SK-N-SH (cell line): ENCODE measurements at regions not wholly inside any gene's neighbourhood (a gene's known extent, or its start where the extent isn't known, plus 50 kb on each side); places are given as distances from the start of the nearest gene placed in this dataset.

Experiments
- CTCF ChIA-PET: fragments of 300-600, 350-600 bp; formaldehyde crosslinking; extraction: SDS; loops from one replicate; lab custom pipeline; 2021; lab: Yijun Ruan, JAX
- POLR2A ChIA-PET: fragments of 350-600 bp; sonication (Branson Sonifier 250); formaldehyde crosslinking; extraction: SDS; loops from one replicate; lab custom pipeline; 2020; ENCODE audit warnings: antibody characterized with exemption, inconsistent platforms; lab: Yijun Ruan, JAX
- DNase-seq: peaks from one replicate; pipeline ENCODE4 v3.0.0; 2012
- H2AFZ ChIP-seq: fragments of 200-600 bp; sonication (generic); 2 replicates; pipeline ENCODE4 v1.8.1; 2016; ENCODE audit warnings: antibody characterized with exemption, mild to moderate bottlenecking, low read depth
- H3F3A ChIP-seq: fragments of 200-600 bp; sonication (generic); replicated peaks from 2 replicates; pipeline ENCODE3; 2016; ENCODE audit warnings: antibody characterized with exemption, mild to moderate bottlenecking; ENCODE audit not compliant: insufficient read depth
- H3K27ac ChIP-seq, 2 experiments: fragments of 200-500 bp in 1 of 2; fragments of 200-600 bp in 1 of 2; sonication (Bioruptor generic) in 1 of 2; sonication (generic), shearing (Covaris generic) in 1 of 2; 2 replicates each; pipeline versions ENCODE4 v1.5.1 to v1.6.1; 2014 to 2016; ENCODE audit warnings: low read depth in 2 of 2, inconsistent platforms in 1 of 2, low read length in 1 of 2, mild to moderate bottlenecking in 1 of 2, mixed read lengths in 1 of 2
- H3K27me3 ChIP-seq: fragments of 200-600 bp; sonication (generic), shearing (Covaris generic); 2 replicates; pipeline ENCODE4 v1.6.1; 2016; ENCODE audit warnings: mixed run types; ENCODE audit not compliant: insufficient read depth
- H3K36me3 ChIP-seq, 2 experiments: fragments of 200-500 bp in 1 of 2; fragments of 200-600 bp in 1 of 2; sonication (Bioruptor generic) in 1 of 2; sonication (generic) in 1 of 2; replicated peaks in 1 of 2; 2 replicates each; pipeline versions ENCODE3 to v1.5.1; 2014 to 2016; ENCODE audit warnings: low read length in 1 of 2, mild to moderate bottlenecking in 1 of 2; ENCODE audit not compliant: insufficient read depth in 2 of 2, control insufficient read depth in 1 of 2
- H3K4me1 ChIP-seq, 2 experiments: fragments of 200-500 bp in 1 of 2; fragments of 200-600 bp in 1 of 2; sonication (Bioruptor generic) in 1 of 2; sonication (generic), shearing (Covaris generic) in 1 of 2; 2 replicates each; pipeline versions ENCODE4 v1.5.1 to v1.6.1; 2014 to 2016; ENCODE audit warnings: low read depth in 1 of 2, low read length in 1 of 2, mixed run types in 1 of 2; ENCODE audit not compliant: insufficient read depth in 2 of 2, control insufficient read depth in 1 of 2
- H3K4me2 ChIP-seq: fragments of 200-600 bp; sonication (generic), shearing (Covaris generic); 2 replicates; pipeline ENCODE4 v1.6.1; 2017; ENCODE audit warnings: mixed run types
- H3K4me3 ChIP-seq, 2 experiments: fragments of 200-500 bp in 1 of 2; fragments of 200-600 bp in 1 of 2; sonication (Bioruptor generic) in 1 of 2; sonication (generic), shearing (Covaris generic) in 1 of 2; 2 replicates each; pipeline versions ENCODE4 v1.5.1 to v1.8.1; 2014 to 2016; ENCODE audit warnings: low read depth in 2 of 2, inconsistent platforms in 1 of 2, low read length in 1 of 2, mild to moderate bottlenecking in 1 of 2, mixed read lengths in 1 of 2, moderate library complexity in 1 of 2
- H3K79me2 ChIP-seq: fragments of 200-600 bp; sonication (generic); 2 replicates; pipeline ENCODE4 v1.8.1; 2017; ENCODE audit warnings: mild to moderate bottlenecking; ENCODE audit not compliant: insufficient read depth
- H3K9ac ChIP-seq: fragments of 200-600 bp; sonication (generic); 2 replicates; pipeline ENCODE4 v1.6.1; 2017; ENCODE audit warnings: mixed run types
- H3K9me2 ChIP-seq: fragments of 200-600 bp; sonication (generic); 2 replicates; pipeline ENCODE4 v1.6.1; 2017; ENCODE audit warnings: mixed run types
- H3K9me3 ChIP-seq: fragments of 200-600 bp; sonication (generic); 2 replicates; pipeline ENCODE4 v1.6.1; 2017; ENCODE audit warnings: mixed run types, mild to moderate bottlenecking, moderate library complexity
- H4K20me1 ChIP-seq: fragments of 200-600 bp; sonication (generic); 2 replicates; pipeline ENCODE4 v1.6.1; 2017; ENCODE audit warnings: mild to moderate bottlenecking, mixed run types; ENCODE audit not compliant: insufficient read depth
- CHD2 ChIP-seq: fragments of 150-350 bp; IDR thresholded peaks from 2 replicates; pipeline ENCODE4 v1.6.1; 2018; ENCODE audit warnings: low read length; ENCODE audit not compliant: partially characterized antibody
- ELF1 ChIP-seq: IDR thresholded peaks from 2 replicates; pipeline ENCODE4 v1.4.0; 2012
- EP300 ChIP-seq, 2 experiments: IDR thresholded peaks; 2 replicates each; pipeline versions ENCODE4 v1.4.0 to v1.6.1; 2012; ENCODE audit warnings: borderline replicate concordance in 1 of 2, low read depth in 1 of 2, low read length in 1 of 2
- EZH2phosphoT487 ChIP-seq: fragments of 200-600 bp; sonication (generic); IDR thresholded peaks from 2 replicates; pipeline ENCODE4 v1.6.1; 2017; ENCODE audit warnings: low read depth, mixed run types, mild to moderate bottlenecking, antibody characterized with exemption, moderate library complexity, borderline replicate concordance
- FOXJ3 ChIP-seq: sonication (generic); formaldehyde crosslinking; IDR thresholded peaks from 2 replicates; pipeline ENCODE4 v1.5.1; 2020; ENCODE audit warnings: mild to moderate bottlenecking, missing genetic modification reagents
- FOXM1 ChIP-seq: IDR thresholded peaks from 2 replicates; pipeline ENCODE4 v1.4.0; 2012; ENCODE audit warnings: low read depth, mild to moderate bottlenecking
- GABPA ChIP-seq: IDR thresholded peaks from 2 replicates; pipeline ENCODE4 v1.4.0; 2012; ENCODE audit warnings: low read depth, mild to moderate bottlenecking
- GATA2 ChIP-seq: sonication (generic); formaldehyde crosslinking; IDR thresholded peaks from 2 replicates; pipeline ENCODE4 v1.5.0; 2020; ENCODE audit warnings: mild to moderate bottlenecking, missing genetic modification reagents
- MEF2A ChIP-seq: IDR thresholded peaks from 2 replicates; pipeline ENCODE4 v1.4.0; 2012; ENCODE audit warnings: low read depth, borderline replicate concordance
- NFIC ChIP-seq: IDR thresholded peaks from 2 replicates; pipeline ENCODE4 v1.4.0; 2012; ENCODE audit warnings: borderline replicate concordance
- PBX3 ChIP-seq: IDR thresholded peaks from 2 replicates; pipeline ENCODE4; 2012
- RXRA ChIP-seq: IDR thresholded peaks from 2 replicates; pipeline ENCODE4 v1.4.0; 2012; ENCODE audit warnings: low read depth, mild to moderate bottlenecking, borderline replicate concordance
- TCF12 ChIP-seq: IDR thresholded peaks from 2 replicates; pipeline ENCODE4 v1.4.0; 2012
- ZBTB33 ChIP-seq: IDR thresholded peaks from 2 replicates; pipeline ENCODE4 v1.4.0; 2012; ENCODE audit warnings: low read depth, borderline replicate concordance
- WGBS: methylation state at CpG from one replicate; pipeline ENCODE4 v1.1.6; 2017; ENCODE audit warnings: low lambda C conversion rate; 5-methylcytosine and 5-hydroxymethylcytosine counted together

- H4K20me1 ChIP-seq: no peaks in the 10 kb centered on the region
- WGBS: 22% methylated on average over 4 of the region's 4 CpGs
- no peak overlapping the region for H3K9ac ChIP-seq
- H3K27me3 ChIP-seq: no peaks in the 10 kb centered on the region
- no peak overlapping the region for H3K27ac ChIP-seq
- ChIA-PET POLR2A (no interaction called here), CTCF (interaction anchor here (1.4 kb wide), 1 partner anchor 9 kb away, joined by 3 read pairs; no protein-coding TSS in a partner anchor)
- H3K4me2 ChIP-seq: no peak overlapping the region
- no peaks in the 10 kb centered on the region for H3K4me1 ChIP-seq
- H3K4me3 ChIP-seq: no peak overlapping the region
- no peaks in the 10 kb centered on the region for H3F3A ChIP-seq
- H3K79me2 ChIP-seq: no peaks in the 10 kb centered on the region
- H3K36me3 ChIP-seq: no peaks in the 10 kb centered on the region
- no peak for TF ChIP-seq ELF1
- no peak for TF ChIP-seq GATA2 (CRISPR knock-in tag)
- no peaks in the 10 kb centered on the region for H3K9me2 ChIP-seq
- no peaks in the 10 kb centered on the region for H3K9me3 ChIP-seq
- H2AFZ ChIP-seq: no peak overlapping the region
- no peak for DNase-seq
These were observed 805.8 kb downstream of the PLOD2 start for GRCh38 chr3:145355206-145355605.

- DNase-seq: no peak
- Histone ChIP-seq H3K9me2 (no peaks in the 10 kb centered on the region), H3K9me3 (no peaks in the 10 kb centered on the region), H3K4me1 (no peaks in the 10 kb centered on the region)
- TF ChIP-seq TCF12: no peak
- no peak for TF ChIP-seq ELF1
- TF ChIP-seq RXRA: no peak
- no peak for TF ChIP-seq PBX3
- no peak for TF ChIP-seq GABPA
- TF ChIP-seq FOXJ3 (CRISPR knock-in tag): no peak
- no peak for TF ChIP-seq FOXM1
- TF ChIP-seq EP300 (IDR thresholded peaks at IDR 0.05; ENCODE audit: borderline replicate concordance in 1 of 2, low read depth in 1 of 2, low read length in 1 of 2): no peak
- no peak for TF ChIP-seq EZH2phosphoT487
- TF ChIP-seq NFIC: no peak
- TF ChIP-seq GATA2 (CRISPR knock-in tag): no peak
- no peak for TF ChIP-seq CHD2
- no peak for TF ChIP-seq MEF2A
- no peak for TF ChIP-seq ZBTB33
- TF ChIP-seq, all 33 proteins: peak for 0
- Histone ChIP-seq H3K36me3 (no peaks in the 10 kb centered on the region), H3K27me3 (no peaks in the 10 kb centered on the region), H3K9ac (no peak overlapping the region), H3K4me3 (no peak overlapping the region), H3K79me2 (no peaks in the 10 kb centered on the region), H3K4me2 (no peak overlapping the region), H3K27ac (no peak overlapping the region), H3F3A (no peaks in the 10 kb centered on the region), H4K20me1 (no peaks in the 10 kb centered on the region), H2AFZ (no peak overlapping the region)
- WGBS: 20% methylated on average over 5 of the region's 5 CpGs
- CTCF ChIA-PET: no interaction called here
- POLR2A ChIA-PET: no interaction called here
These were observed 803.5 kb downstream of the PLOD2 start for GRCh38 chr3:145357453-145357852.
